Endothelial cell (in vitro differentiated cells): ENCODE measurements at regions not wholly inside any gene's neighbourhood (a gene's known extent, or its start where the extent isn't known, plus 50 kb on each side); places are given as distances from the start of the nearest gene placed in this dataset.

Source experiments
- DNase-seq: peaks from one replicate; pipeline ENCODE4 v3.0.0; 2021; ENCODE audit warnings: low spot score
- H3K27ac Mint-ChIP-seq: one replicate; pipeline ENCODE4 v1.8.0; 2021; ENCODE audit warnings: mixed read lengths, inconsistent platforms; ENCODE audit not compliant: unreplicated experiment
- H3K27me3 Mint-ChIP-seq: one replicate; pipeline ENCODE4 v1.8.0; 2021; ENCODE audit warnings: mild to moderate bottlenecking, moderate library complexity, mixed read lengths, inconsistent platforms; ENCODE audit not compliant: unreplicated experiment
- H3K36me3 Mint-ChIP-seq: one replicate; pipeline ENCODE4 v1.8.0; 2021; ENCODE audit warnings: mild to moderate bottlenecking, low read depth, mixed read lengths, inconsistent platforms; ENCODE audit not compliant: unreplicated experiment
- H3K4me1 Mint-ChIP-seq: one replicate; pipeline ENCODE4 v1.8.0; 2021; ENCODE audit warnings: mild to moderate bottlenecking, mixed read lengths, inconsistent platforms; ENCODE audit not compliant: unreplicated experiment
- H3K4me3 Mint-ChIP-seq: one replicate; pipeline ENCODE4 v1.8.0; 2021; ENCODE audit warnings: mild to moderate bottlenecking, mixed read lengths, inconsistent platforms; ENCODE audit not compliant: unreplicated experiment
- H3K9me3 Mint-ChIP-seq: one replicate; pipeline ENCODE4 v1.8.0; 2021; ENCODE audit warnings: mixed read lengths, inconsistent platforms; ENCODE audit not compliant: unreplicated experiment
- TF ChIP-seq, protein P1 (sequence below): fragments of 200-600 bp; sonication (generic); IDR thresholded peaks from one replicate; pipeline ENCODE4 v1.5.0; 2021; ENCODE audit warnings: antibody characterized with exemption; ENCODE audit not compliant: unreplicated experiment

DNA sequence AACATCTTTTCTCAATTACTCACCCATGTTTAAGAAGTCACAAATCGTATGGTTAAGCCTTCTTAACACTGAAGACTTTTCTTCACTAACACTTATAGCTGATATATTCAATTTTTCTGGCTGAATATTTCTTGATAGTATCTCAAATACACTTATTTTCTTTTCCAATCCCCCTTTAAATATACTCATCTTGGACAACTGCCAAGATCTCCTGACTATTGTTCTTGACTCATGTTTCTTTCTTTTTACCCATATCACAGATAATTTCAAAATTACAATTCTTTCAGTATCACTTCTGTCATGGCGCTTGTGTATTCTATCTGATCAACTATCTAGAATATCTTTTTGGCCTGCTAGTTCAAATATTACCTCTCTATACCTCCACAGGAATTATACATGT lies 954.3 kb upstream of the ACVR2A start:
- Mint-ChIP-seq H3K36me3 (no peaks in the 10 kb centered on the region), H3K4me1 (no peaks in the 10 kb centered on the region), H3K9me3 (no peaks in the 10 kb centered on the region), H3K27ac (no peak overlapping the region), H3K4me3 (no peak overlapping the region), H3K27me3 (no peaks in the 10 kb centered on the region)
- DNase-seq, result no peak
- TF ChIP-seq, protein P1, sequence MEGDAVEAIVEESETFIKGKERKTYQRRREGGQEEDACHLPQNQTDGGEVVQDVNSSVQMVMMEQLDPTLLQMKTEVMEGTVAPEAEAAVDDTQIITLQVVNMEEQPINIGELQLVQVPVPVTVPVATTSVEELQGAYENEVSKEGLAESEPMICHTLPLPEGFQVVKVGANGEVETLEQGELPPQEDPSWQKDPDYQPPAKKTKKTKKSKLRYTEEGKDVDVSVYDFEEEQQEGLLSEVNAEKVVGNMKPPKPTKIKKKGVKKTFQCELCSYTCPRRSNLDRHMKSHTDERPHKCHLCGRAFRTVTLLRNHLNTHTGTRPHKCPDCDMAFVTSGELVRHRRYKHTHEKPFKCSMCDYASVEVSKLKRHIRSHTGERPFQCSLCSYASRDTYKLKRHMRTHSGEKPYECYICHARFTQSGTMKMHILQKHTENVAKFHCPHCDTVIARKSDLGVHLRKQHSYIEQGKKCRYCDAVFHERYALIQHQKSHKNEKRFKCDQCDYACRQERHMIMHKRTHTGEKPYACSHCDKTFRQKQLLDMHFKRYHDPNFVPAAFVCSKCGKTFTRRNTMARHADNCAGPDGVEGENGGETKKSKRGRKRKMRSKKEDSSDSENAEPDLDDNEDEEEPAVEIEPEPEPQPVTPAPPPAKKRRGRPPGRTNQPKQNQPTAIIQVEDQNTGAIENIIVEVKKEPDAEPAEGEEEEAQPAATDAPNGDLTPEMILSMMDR, result no peak

DNA sequence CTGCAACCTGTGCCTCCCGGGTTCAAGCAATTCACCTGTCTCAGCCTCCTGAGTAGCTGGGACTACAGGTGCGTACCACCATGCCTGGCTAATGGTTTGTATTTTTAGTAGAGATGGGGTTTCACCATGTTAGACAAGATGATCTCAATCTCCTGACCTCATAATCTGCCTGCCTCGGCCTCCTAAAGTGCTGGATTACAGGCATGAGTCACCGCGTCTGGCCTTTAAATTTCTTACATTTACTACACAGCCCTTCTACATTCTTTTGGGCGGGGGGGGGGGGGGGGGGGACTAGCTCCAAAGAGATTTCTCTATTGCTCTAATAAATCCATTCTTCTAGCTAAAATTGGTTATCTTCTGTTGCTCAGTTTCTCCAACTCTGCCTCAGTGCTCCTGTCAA lies 964.9 kb upstream of the ACVR2A start:
- H3K27ac Mint-ChIP-seq, result no peak overlapping the region
- H3K4me1 Mint-ChIP-seq, result peaks cover 21% of the 10 kb centered on the region
- DNase-seq, result no peak
- no peak overlapping the region for H3K4me3 Mint-ChIP-seq
- H3K36me3 Mint-ChIP-seq, result no peaks in the 10 kb centered on the region
- no peaks in the 10 kb centered on the region for H3K9me3 Mint-ChIP-seq
- H3K27me3 Mint-ChIP-seq, result no peaks in the 10 kb centered on the region
- TF ChIP-seq, protein P1, result no peak

DNA sequence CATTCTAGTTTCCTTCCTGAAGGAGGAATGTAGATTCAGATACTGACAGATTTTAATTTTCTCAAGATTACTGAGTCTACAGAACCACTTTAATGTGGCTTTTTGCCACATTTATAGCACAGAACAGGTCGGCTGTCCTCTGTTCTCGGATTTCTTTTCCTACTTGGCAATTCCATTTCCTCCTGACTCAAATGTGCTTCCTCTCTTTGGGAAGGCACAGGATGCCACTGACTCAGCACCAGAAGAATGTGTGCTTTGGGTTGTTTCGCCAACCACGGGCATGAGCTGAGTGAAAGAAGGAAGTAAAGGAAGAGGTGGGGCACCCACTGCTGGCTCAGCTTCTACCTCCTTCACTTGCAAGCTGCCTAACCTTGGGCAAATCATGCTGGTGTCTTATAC lies 970.6 kb upstream of the ACVR2A start:
- H3K4me1 Mint-ChIP-seq, result peaks cover 21% of the 10 kb centered on the region
- H3K4me3 Mint-ChIP-seq, result no peak overlapping the region
- peak overlapping the region; percentile 42 for H3K27ac Mint-ChIP-seq
- DNase-seq, result peak; percentile 38
- TF ChIP-seq, protein P1, result no peak
- no peaks in the 10 kb centered on the region for H3K36me3 Mint-ChIP-seq
- H3K27me3 Mint-ChIP-seq, result no peaks in the 10 kb centered on the region
- no peaks in the 10 kb centered on the region for H3K9me3 Mint-ChIP-seq

DNA sequence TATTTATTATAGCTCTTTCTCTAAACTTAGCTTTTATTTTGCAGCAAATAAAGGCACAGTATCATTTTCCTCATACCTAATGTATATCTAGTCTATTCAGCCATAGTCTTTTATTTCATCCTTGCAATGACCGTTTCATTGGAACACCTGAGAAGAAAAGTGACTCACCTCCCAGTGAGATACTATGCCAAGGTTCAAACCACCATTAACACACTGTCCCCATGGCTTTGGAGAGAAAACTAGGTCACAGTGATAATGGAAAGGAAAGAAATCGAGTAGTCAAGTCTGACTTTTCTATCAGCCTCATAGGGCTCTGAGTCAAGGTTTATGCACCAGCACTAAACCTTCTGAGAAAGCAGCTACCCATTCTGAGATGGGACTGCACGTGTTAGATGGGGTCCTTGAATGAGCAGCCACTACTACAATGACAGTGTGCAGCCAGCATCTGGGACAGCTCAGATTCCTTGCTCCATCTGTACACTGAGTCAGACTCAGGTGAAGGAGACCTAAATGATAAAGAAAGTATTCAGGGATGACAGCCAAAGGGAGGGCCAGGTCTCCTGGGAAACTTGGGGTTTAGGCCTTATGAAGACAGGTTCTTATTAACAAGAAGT lies 971.1 kb upstream of the ACVR2A start:
- no peaks in the 10 kb centered on the region for H3K27me3 Mint-ChIP-seq
- H3K36me3 Mint-ChIP-seq, result no peaks in the 10 kb centered on the region
- H3K4me1 Mint-ChIP-seq, result peaks cover 21% of the 10 kb centered on the region
- no peak overlapping the region for H3K4me3 Mint-ChIP-seq
- no peaks in the 10 kb centered on the region for H3K9me3 Mint-ChIP-seq
- DNase-seq, result no peak
- H3K27ac Mint-ChIP-seq, result peak overlapping the region; percentile 89
- TF ChIP-seq, protein P1, result no peak

DNA sequence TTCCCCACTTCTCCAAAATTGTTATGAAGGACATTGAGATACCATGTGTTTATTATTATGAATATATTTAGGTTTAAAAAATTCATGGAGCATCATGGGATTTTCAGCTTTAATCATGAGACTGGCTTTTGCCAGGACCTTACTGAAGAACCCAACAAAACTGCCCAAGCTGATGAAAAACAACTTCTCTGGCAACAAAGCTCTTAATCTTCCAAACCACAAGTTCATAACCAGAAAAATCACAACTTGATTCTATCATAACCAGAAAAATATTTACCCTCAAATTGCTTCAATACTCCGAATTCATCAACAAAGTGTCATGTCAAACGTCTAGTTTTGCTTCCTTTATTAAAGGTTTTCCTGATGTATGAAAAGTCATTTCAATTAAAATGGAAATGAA lies 971.8 kb upstream of the ACVR2A start:
- no peaks in the 10 kb centered on the region for H3K9me3 Mint-ChIP-seq
- DNase-seq, result no peak
- H3K4me1 Mint-ChIP-seq, result peaks cover 21% of the 10 kb centered on the region
- H3K27ac Mint-ChIP-seq, result no peak overlapping the region
- H3K36me3 Mint-ChIP-seq, result no peaks in the 10 kb centered on the region
- H3K4me3 Mint-ChIP-seq, result no peak overlapping the region
- TF ChIP-seq, protein P1, result no peak
- no peaks in the 10 kb centered on the region for H3K27me3 Mint-ChIP-seq
